HCT116 (cell line): ENCODE measurements at regions not wholly inside any gene's neighbourhood (a gene's known extent, or its start where the extent isn't known, plus 50 kb on each side); places are given as distances from the start of the nearest gene placed in this dataset.

ENCODE experiments used
- ATAC-seq: fragments of 200-7000 bp; cut with Tn5 transposase; 2 replicates; pipeline ENCODE4 v1.9.1; 2020; ENCODE audit warnings: mild to moderate bottlenecking, moderate library complexity
- BruUV-seq: library from RNA; stranded (reverse); fragments of 400-500 nt; replicated peaks from 2 replicates; lab custom pipeline; 2021; lab: Mats Ljungman, UMichigan
- CTCF ChIA-PET: fragments of 300-600 bp; sonication (Branson Sonifier 250); formaldehyde crosslinking; loops from one replicate; lab custom pipeline; 2021; ENCODE audit warnings: antibody characterized with exemption; lab: Charles Lee
- POLR2A ChIA-PET: fragments of 300-600, 350-600 bp; sonication (Branson Sonifier 250); formaldehyde crosslinking; loops from one replicate; lab custom pipeline; 2021; ENCODE audit warnings: antibody characterized with exemption; lab: Charles Lee
- RAD21 ChIA-PET, 2 experiments: fragments of 300-600 bp; sonication (Branson Sonifier 250); formaldehyde crosslinking; loops; one replicate each; lab custom pipeline; 2023; ENCODE audit warnings: low total read pairs in 2 of 2; ENCODE audit not compliant: uncharacterized antibody in 2 of 2, unreplicated experiment in 2 of 2, low non-redundant PET in 1 of 2; lab: Charles Lee
- DNase-seq: peaks from one replicate; pipeline ENCODE4 v3.0.0-alpha.2; 2010; ENCODE audit warnings: low read depth, low spot score
- H2AFZ ChIP-seq: fragments of 200-600 bp; shearing (Covaris generic), sonication (generic); 2 replicates; pipeline ENCODE4 v1.6.1; 2017; ENCODE audit warnings: low read depth, mixed run types, mixed read lengths, antibody characterized with exemption, low read length; ENCODE audit not compliant: poor library complexity, severe bottlenecking
- H3K27ac ChIP-seq: 2 replicates; pipeline ENCODE4 v1.5.1; 2012; ENCODE audit warnings: low read depth, low read length
- H3K27me3 ChIP-seq: fragments of 200-600 bp; sonication (generic); 2 replicates; pipeline ENCODE4 v1.6.1; 2016; ENCODE audit warnings: mixed run types, low read length, mixed read lengths; ENCODE audit not compliant: insufficient read depth
- H3K36me3 ChIP-seq, 2 experiments: fragments of 200-500 bp in 1 of 2; fragments of 200-600 bp in 1 of 2; sonication (Bioruptor generic) in 1 of 2; sonication (generic) in 1 of 2; 2 replicates each; pipeline versions ENCODE4 v1.5.1 to v1.6.1; 2014 to 2016; ENCODE audit warnings: low read length in 2 of 2, inconsistent platforms in 1 of 2, mixed read lengths in 1 of 2, mixed run types in 1 of 2; ENCODE audit not compliant: insufficient read depth in 2 of 2, control insufficient read depth in 1 of 2
- H3K4me1 ChIP-seq, 2 experiments: fragments of 200-600 bp in 1 of 2; sonication (generic) in 1 of 2; 2 replicates each; pipeline versions ENCODE4 v1.5.1 to v1.6.1; 2012 to 2017; ENCODE audit warnings: low read length in 2 of 2, inconsistent platforms in 1 of 2, mild to moderate bottlenecking in 1 of 2, mixed read lengths in 1 of 2, mixed run types in 1 of 2, moderate library complexity in 1 of 2; ENCODE audit not compliant: insufficient read depth in 2 of 2, control insufficient read depth in 1 of 2
- H3K4me2 ChIP-seq: fragments of 200-600 bp; sonication (generic); 2 replicates; pipeline ENCODE4 v1.6.1; 2017; ENCODE audit warnings: mixed run types, low read length, mixed read lengths
- H3K4me3 ChIP-seq, 2 experiments: fragments of 200-600 bp in 1 of 2; sonication (generic) in 1 of 2; replicated peaks in 1 of 2; 2 replicates each; pipeline ENCODE4 v1.5.1; 2011 to 2016; ENCODE audit warnings: low read length in 2 of 2, control low read depth in 1 of 2, low read depth in 1 of 2, mild to moderate bottlenecking in 1 of 2, mixed read lengths in 1 of 2, mixed run types in 1 of 2
- H3K79me2 ChIP-seq: fragments of 200-600 bp; sonication (generic); 2 replicates; pipeline ENCODE4 v1.6.1; 2017; ENCODE audit warnings: mild to moderate bottlenecking, mixed run types, low read length, moderate library complexity, mixed read lengths; ENCODE audit not compliant: insufficient read depth
- H3K9ac ChIP-seq: fragments of 200-600 bp; sonication (generic); 2 replicates; pipeline ENCODE4 v1.6.1; 2016; ENCODE audit warnings: low read length, mixed read lengths
- H3K9me2 ChIP-seq: fragments of 200-600 bp; sonication (generic), shearing (Covaris generic); 2 replicates; pipeline ENCODE4 v1.6.1; 2017; ENCODE audit warnings: mixed run types, mild to moderate bottlenecking, moderate library complexity; ENCODE audit not compliant: insufficient read depth
- H3K9me3 ChIP-seq, 2 experiments: fragments of 200-500 bp in 1 of 2; fragments of 200-600 bp in 1 of 2; sonication (Bioruptor generic) in 1 of 2; sonication (generic) in 1 of 2; 2 replicates each; pipeline ENCODE4 v1.6.1; 2014 to 2017; ENCODE audit warnings: low read length in 2 of 2, mixed read lengths in 2 of 2, inconsistent platforms in 1 of 2, low read depth in 1 of 2, mild to moderate bottlenecking in 1 of 2, mixed run types in 1 of 2, moderate library complexity in 1 of 2; ENCODE audit not compliant: control insufficient read depth in 1 of 2, insufficient read depth in 1 of 2
- H4K20me1 ChIP-seq: fragments of 200-600 bp; sonication (generic), shearing (Covaris generic); 2 replicates; pipeline ENCODE4 v1.6.1; 2017; ENCODE audit warnings: mixed run types, mild to moderate bottlenecking, moderate library complexity; ENCODE audit not compliant: insufficient read depth
- CBX3 ChIP-seq: IDR thresholded peaks from 2 replicates; pipeline ENCODE4 v1.6.1; 2012; ENCODE audit warnings: low read depth
- CEBPB ChIP-seq: IDR thresholded peaks from 2 replicates; pipeline ENCODE4 v1.6.1; 2012; ENCODE audit warnings: low read depth
- EGR1 ChIP-seq: IDR thresholded peaks from 2 replicates; pipeline ENCODE4 v1.6.1; 2012; ENCODE audit warnings: low read depth
- ELF1 ChIP-seq: IDR thresholded peaks from 2 replicates; pipeline ENCODE4 v1.6.1; 2012; ENCODE audit warnings: low read depth, borderline replicate concordance
- EZH2 ChIP-seq: fragments of 200-600 bp; sonication (generic); IDR thresholded peaks from 2 replicates; pipeline ENCODE4 v1.6.1; 2017; ENCODE audit warnings: antibody characterized with exemption, mixed run types
- EZH2phosphoT487 ChIP-seq: fragments of 200-600 bp; IDR thresholded peaks from 2 replicates; pipeline ENCODE4 v1.6.1; 2018; ENCODE audit warnings: antibody characterized with exemption, borderline replicate concordance
- FOSL1 ChIP-seq: IDR thresholded peaks from 2 replicates; pipeline ENCODE4 v1.6.1; 2012; ENCODE audit warnings: low read depth
- JUND ChIP-seq: IDR thresholded peaks from 2 replicates; pipeline ENCODE4 v1.6.1; 2012
- POLR2A ChIP-seq: IDR thresholded peaks from 2 replicates; pipeline ENCODE4 v1.7.0; 2011; ENCODE audit warnings: borderline replicate concordance; ENCODE audit not compliant: insufficient read depth, insufficient read length; ENCODE audit errors: extremely low read depth
- POLR2AphosphoS5 ChIP-seq: IDR thresholded peaks from 2 replicates; pipeline ENCODE4 v1.6.1; 2011; ENCODE audit warnings: mild to moderate bottlenecking, low read depth, low read length, moderate library complexity
- RAD21 ChIP-seq: IDR thresholded peaks from 2 replicates; pipeline ENCODE4 v1.6.1; 2012; ENCODE audit warnings: low read depth, mild to moderate bottlenecking
- SIN3A ChIP-seq: IDR thresholded peaks from 2 replicates; pipeline ENCODE4 v1.6.1; 2012; ENCODE audit warnings: low read depth
- SP1 ChIP-seq: IDR thresholded peaks from 2 replicates; pipeline ENCODE4 v1.6.1; 2012; ENCODE audit warnings: low read depth
- TCF7L2 ChIP-seq: IDR thresholded peaks from 2 replicates; pipeline ENCODE4 v1.7.0; 2011; ENCODE audit warnings: borderline replicate concordance, inconsistent platforms; ENCODE audit not compliant: insufficient read depth, insufficient read length; ENCODE audit errors: extremely low read depth
- YY1 ChIP-seq: IDR thresholded peaks from 2 replicates; pipeline ENCODE4 v1.6.1; 2011; ENCODE audit warnings: low read length, low read depth, moderate library complexity, mild to moderate bottlenecking; ENCODE audit not compliant: insufficient replicate concordance; ENCODE audit errors: extremely low read depth
- ZNF274 ChIP-seq: fragments of 200-500 bp; sonication (Bioruptor generic); IDR thresholded peaks from 2 replicates; pipeline ENCODE4 v1.6.1; 2014; ENCODE audit warnings: mild to moderate bottlenecking, low read depth, low read length, inconsistent platforms
- intact Hi-C: fragments of 100-400 bp; cut with micrococcal nuclease; formaldehyde crosslinking; loops from 2 replicates; pipeline ENCODE4 v1.10.0; 2022
- TF ChIP-seq, protein P1 (sequence below): IDR thresholded peaks from 2 replicates; pipeline ENCODE4 v1.6.1; 2012
- TF ChIP-seq, protein P2 (sequence below): IDR thresholded peaks from 2 replicates; pipeline ENCODE4 v1.6.1; 2011; ENCODE audit warnings: mild to moderate bottlenecking, low read length, moderate library complexity; ENCODE audit not compliant: insufficient replicate concordance; ENCODE audit errors: extremely low read depth
- TF ChIP-seq, protein P3 (sequence below), 3 experiments: fragments of 200-600 bp in 1 of 3; sonication (generic) in 1 of 3; IDR thresholded peaks in 2 of 3; conservative IDR thresholded peaks in 1 of 3; 2 replicates each; pipeline ENCODE4 v1.5.1; 2012 to 2017; ENCODE audit warnings: low read depth in 2 of 3, low read length in 2 of 3, antibody characterized with exemption in 1 of 3, borderline replicate concordance in 1 of 3, control low read depth in 1 of 3, mild to moderate bottlenecking in 1 of 3, mixed read lengths in 1 of 3, mixed run types in 1 of 3, moderate library complexity in 1 of 3; ENCODE audit not compliant: insufficient read depth in 1 of 3
- TF ChIP-seq, protein P4 (sequence below): IDR thresholded peaks from 2 replicates; pipeline ENCODE4 v1.6.1; 2012; ENCODE audit warnings: low read depth

GRCh38 chr2:187867165-187867564 lies 312.9 kb upstream of the TFPI start:
- no peak overlapping the region for H3K9ac ChIP-seq
- POLR2A ChIA-PET, result no interaction called here
- intact Hi-C loops, result no loop called here
- no peak for ATAC-seq
- H4K20me1 ChIP-seq, result no peaks in the 10 kb centered on the region
- no peaks in the 10 kb centered on the region for H3K36me3 ChIP-seq
- RAD21 ChIA-PET, result no interaction called here
- H3K4me2 ChIP-seq, result no peak overlapping the region
- H3K27ac ChIP-seq, result no peak overlapping the region
- CTCF ChIA-PET, result interaction anchor here (1.0 kb wide), 1 partner anchor 26 kb away, joined by 3 read pairs; no protein-coding TSS in a partner anchor
- no peak overlapping the region for H2AFZ ChIP-seq
- no peak for TF ChIP-seq ZNF274
- no peak for TF ChIP-seq CEBPB
- no peak for TF ChIP-seq TCF7L2
- no peak for TF ChIP-seq RAD21
- TF ChIP-seq POLR2AphosphoS5, result no peak
- TF ChIP-seq JUND, result no peak
- no peak for TF ChIP-seq CBX3
- TF ChIP-seq, protein P1, sequence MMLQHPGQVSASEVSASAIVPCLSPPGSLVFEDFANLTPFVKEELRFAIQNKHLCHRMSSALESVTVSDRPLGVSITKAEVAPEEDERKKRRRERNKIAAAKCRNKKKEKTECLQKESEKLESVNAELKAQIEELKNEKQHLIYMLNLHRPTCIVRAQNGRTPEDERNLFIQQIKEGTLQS, result no peak
- TF ChIP-seq EZH2, result no peak
- TF ChIP-seq, protein P2, sequence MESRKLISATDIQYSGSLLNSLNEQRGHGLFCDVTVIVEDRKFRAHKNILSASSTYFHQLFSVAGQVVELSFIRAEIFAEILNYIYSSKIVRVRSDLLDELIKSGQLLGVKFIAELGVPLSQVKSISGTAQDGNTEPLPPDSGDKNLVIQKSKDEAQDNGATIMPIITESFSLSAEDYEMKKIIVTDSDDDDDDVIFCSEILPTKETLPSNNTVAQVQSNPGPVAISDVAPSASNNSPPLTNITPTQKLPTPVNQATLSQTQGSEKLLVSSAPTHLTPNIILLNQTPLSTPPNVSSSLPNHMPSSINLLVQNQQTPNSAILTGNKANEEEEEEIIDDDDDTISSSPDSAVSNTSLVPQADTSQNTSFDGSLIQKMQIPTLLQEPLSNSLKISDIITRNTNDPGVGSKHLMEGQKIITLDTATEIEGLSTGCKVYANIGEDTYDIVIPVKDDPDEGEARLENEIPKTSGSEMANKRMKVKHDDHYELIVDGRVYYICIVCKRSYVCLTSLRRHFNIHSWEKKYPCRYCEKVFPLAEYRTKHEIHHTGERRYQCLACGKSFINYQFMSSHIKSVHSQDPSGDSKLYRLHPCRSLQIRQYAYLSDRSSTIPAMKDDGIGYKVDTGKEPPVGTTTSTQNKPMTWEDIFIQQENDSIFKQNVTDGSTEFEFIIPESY, result no peak
- no peak for TF ChIP-seq EZH2phosphoT487
- no peak for TF ChIP-seq EGR1
- TF ChIP-seq, protein P3, sequence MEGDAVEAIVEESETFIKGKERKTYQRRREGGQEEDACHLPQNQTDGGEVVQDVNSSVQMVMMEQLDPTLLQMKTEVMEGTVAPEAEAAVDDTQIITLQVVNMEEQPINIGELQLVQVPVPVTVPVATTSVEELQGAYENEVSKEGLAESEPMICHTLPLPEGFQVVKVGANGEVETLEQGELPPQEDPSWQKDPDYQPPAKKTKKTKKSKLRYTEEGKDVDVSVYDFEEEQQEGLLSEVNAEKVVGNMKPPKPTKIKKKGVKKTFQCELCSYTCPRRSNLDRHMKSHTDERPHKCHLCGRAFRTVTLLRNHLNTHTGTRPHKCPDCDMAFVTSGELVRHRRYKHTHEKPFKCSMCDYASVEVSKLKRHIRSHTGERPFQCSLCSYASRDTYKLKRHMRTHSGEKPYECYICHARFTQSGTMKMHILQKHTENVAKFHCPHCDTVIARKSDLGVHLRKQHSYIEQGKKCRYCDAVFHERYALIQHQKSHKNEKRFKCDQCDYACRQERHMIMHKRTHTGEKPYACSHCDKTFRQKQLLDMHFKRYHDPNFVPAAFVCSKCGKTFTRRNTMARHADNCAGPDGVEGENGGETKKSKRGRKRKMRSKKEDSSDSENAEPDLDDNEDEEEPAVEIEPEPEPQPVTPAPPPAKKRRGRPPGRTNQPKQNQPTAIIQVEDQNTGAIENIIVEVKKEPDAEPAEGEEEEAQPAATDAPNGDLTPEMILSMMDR (IDR thresholded peaks at IDR 0.05 in 2 of 3, conservative IDR thresholded peaks at IDR 0.05 in 1 of 3; ENCODE audit: borderline replicate concordance in 1 of 3, insufficient read depth in 1 of 3, low read depth in 2 of 3, low read length in 2 of 3), result no peak
- no peak for TF ChIP-seq FOSL1
- no peak for TF ChIP-seq YY1
- TF ChIP-seq POLR2A, result no peak
- TF ChIP-seq SP1, result no peak
- TF ChIP-seq, protein P4, sequence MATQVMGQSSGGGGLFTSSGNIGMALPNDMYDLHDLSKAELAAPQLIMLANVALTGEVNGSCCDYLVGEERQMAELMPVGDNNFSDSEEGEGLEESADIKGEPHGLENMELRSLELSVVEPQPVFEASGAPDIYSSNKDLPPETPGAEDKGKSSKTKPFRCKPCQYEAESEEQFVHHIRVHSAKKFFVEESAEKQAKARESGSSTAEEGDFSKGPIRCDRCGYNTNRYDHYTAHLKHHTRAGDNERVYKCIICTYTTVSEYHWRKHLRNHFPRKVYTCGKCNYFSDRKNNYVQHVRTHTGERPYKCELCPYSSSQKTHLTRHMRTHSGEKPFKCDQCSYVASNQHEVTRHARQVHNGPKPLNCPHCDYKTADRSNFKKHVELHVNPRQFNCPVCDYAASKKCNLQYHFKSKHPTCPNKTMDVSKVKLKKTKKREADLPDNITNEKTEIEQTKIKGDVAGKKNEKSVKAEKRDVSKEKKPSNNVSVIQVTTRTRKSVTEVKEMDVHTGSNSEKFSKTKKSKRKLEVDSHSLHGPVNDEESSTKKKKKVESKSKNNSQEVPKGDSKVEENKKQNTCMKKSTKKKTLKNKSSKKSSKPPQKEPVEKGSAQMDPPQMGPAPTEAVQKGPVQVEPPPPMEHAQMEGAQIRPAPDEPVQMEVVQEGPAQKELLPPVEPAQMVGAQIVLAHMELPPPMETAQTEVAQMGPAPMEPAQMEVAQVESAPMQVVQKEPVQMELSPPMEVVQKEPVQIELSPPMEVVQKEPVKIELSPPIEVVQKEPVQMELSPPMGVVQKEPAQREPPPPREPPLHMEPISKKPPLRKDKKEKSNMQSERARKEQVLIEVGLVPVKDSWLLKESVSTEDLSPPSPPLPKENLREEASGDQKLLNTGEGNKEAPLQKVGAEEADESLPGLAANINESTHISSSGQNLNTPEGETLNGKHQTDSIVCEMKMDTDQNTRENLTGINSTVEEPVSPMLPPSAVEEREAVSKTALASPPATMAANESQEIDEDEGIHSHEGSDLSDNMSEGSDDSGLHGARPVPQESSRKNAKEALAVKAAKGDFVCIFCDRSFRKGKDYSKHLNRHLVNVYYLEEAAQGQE, result no peak
- no peak for TF ChIP-seq ELF1
- no peak for TF ChIP-seq SIN3A
- TF ChIP-seq, all 23 proteins: peak for 0
- DNase-seq, result no peak
- H3K4me3 ChIP-seq, result no peak overlapping the region
- H3K79me2 ChIP-seq, result no peaks in the 10 kb centered on the region
- no peaks in the 10 kb centered on the region for H3K27me3 ChIP-seq
- no peaks in the 10 kb centered on the region for H3K9me3 ChIP-seq
- BruUV-seq, result no TSS peak
- no peaks in the 10 kb centered on the region for H3K9me2 ChIP-seq
- H3K4me1 ChIP-seq, result no peaks in the 10 kb centered on the region
